ENCODE measurements at regions not wholly inside any gene's neighbourhood (a gene's known extent, or its start where the extent isn't known, plus 50 kb on each side); places are given as distances from the start of the nearest gene placed in this dataset.

DNA sequence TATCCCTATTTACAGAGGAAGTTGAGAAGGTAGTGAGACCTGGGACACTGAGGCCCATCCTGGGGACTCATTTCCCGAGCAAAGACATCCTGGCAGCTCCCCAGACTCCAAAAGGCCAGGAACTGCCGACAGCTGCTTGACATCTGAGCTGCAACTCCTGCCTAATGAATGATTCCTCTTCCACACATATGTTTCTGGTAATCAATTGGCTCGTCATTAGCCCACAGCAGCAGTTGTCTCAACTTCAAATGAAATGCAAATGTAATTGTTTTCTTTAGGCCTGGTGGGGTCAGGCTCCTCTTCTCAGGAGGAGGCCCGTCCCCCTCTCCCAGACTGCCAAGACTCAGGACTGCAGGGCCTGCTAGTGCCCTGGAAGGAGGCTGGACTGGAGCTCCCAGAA lies 61.8 kb upstream of the DISP3 start:
- TF ChIP-seq, protein P1, sequence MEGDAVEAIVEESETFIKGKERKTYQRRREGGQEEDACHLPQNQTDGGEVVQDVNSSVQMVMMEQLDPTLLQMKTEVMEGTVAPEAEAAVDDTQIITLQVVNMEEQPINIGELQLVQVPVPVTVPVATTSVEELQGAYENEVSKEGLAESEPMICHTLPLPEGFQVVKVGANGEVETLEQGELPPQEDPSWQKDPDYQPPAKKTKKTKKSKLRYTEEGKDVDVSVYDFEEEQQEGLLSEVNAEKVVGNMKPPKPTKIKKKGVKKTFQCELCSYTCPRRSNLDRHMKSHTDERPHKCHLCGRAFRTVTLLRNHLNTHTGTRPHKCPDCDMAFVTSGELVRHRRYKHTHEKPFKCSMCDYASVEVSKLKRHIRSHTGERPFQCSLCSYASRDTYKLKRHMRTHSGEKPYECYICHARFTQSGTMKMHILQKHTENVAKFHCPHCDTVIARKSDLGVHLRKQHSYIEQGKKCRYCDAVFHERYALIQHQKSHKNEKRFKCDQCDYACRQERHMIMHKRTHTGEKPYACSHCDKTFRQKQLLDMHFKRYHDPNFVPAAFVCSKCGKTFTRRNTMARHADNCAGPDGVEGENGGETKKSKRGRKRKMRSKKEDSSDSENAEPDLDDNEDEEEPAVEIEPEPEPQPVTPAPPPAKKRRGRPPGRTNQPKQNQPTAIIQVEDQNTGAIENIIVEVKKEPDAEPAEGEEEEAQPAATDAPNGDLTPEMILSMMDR (conservative IDR thresholded peaks at IDR 0.05 in 1 of 2, IDR thresholded peaks at IDR 0.05 in 1 of 2; ENCODE audit: extremely low read depth in 1 of 2, insufficient read depth in 1 of 2, low read depth in 1 of 2, low read length in 2 of 2) = no peak
- no peak for TF ChIP-seq EZH2 (IDR thresholded peaks at IDR 0.05; ENCODE audit: borderline replicate concordance, low read length)
